CD14-positive monocyte (primary cell): ENCODE measurements at regions not wholly inside any gene's neighbourhood (a gene's known extent, or its start where the extent isn't known, plus 50 kb on each side); places are given as distances from the start of the nearest gene placed in this dataset.

Experiments
- DNase-seq, 3 donors: peaks; one replicate each; pipeline ENCODE4 v3.0.0-alpha.2; 2011 to 2022
- H2AFZ ChIP-seq: 2 replicates; pipeline ENCODE4 v1.6.0; 2012; ENCODE audit warnings: mild to moderate bottlenecking, low read depth, low read length, inconsistent platforms; ENCODE audit not compliant: insufficient read depth, poor library complexity, severe bottlenecking
- H3K27ac ChIP-seq, 2 donors: 1 replicate in 1 of 2; 2 replicates in 1 of 2; pipeline ENCODE4 v1.5.1; 2012 to 2013; ENCODE audit warnings: low read length in 2 of 2, control low read depth in 1 of 2, inconsistent platforms in 1 of 2, low read depth in 1 of 2, mild to moderate bottlenecking in 1 of 2
- H3K27me3 ChIP-seq, 2 donors: one replicate each; pipeline versions ENCODE4 v1.6.0 to v1.6.1; 2011 to 2013; ENCODE audit warnings: low read length in 2 of 2; ENCODE audit not compliant: control insufficient read depth in 2 of 2, insufficient read depth in 2 of 2
- H3K36me3 ChIP-seq, 2 donors: replicated peaks in 1 of 2; 1 replicate in 1 of 2; 2 replicates in 1 of 2; pipeline versions ENCODE4 v1.5.1 to v1.6.1; 2012 to 2013; ENCODE audit warnings: low read length in 2 of 2, control low read depth in 1 of 2, inconsistent platforms in 1 of 2, mild to moderate bottlenecking in 1 of 2; ENCODE audit not compliant: insufficient read depth in 2 of 2, control insufficient read depth in 1 of 2
- H3K4me1 ChIP-seq, 2 donors: 1 replicate in 1 of 2; 2 replicates in 1 of 2; pipeline versions ENCODE4 v1.5.1 to v1.6.1; 2012 to 2013; ENCODE audit warnings: low read length in 2 of 2, control low read depth in 1 of 2, inconsistent platforms in 1 of 2, mild to moderate bottlenecking in 1 of 2, moderate library complexity in 1 of 2; ENCODE audit not compliant: insufficient read depth in 2 of 2, control insufficient read depth in 1 of 2
- H3K4me2 ChIP-seq: replicated peaks from 2 replicates; pipeline ENCODE3; 2012; ENCODE audit warnings: low read length, moderate library complexity, mild to moderate bottlenecking; ENCODE audit not compliant: poor library complexity, severe bottlenecking; ENCODE audit errors: extremely low read depth
- H3K4me3 ChIP-seq, 3 experiments: fragments of 200-600 bp in 1 of 3; sonication (generic) in 1 of 3; replicated peaks in 1 of 3; 1 replicate in 2 of 3; 2 replicates in 1 of 3; pipeline ENCODE4 v1.5.1; 2011 to 2013; ENCODE audit warnings: low read length in 3 of 3, mild to moderate bottlenecking in 3 of 3, control low read depth in 2 of 3, low read depth in 2 of 3, inconsistent platforms in 1 of 3, moderate library complexity in 1 of 3
- H3K79me2 ChIP-seq: 2 replicates; pipeline ENCODE4 v1.6.0; 2012; ENCODE audit warnings: mild to moderate bottlenecking, control low read depth, inconsistent platforms, low read length, moderate library complexity; ENCODE audit not compliant: insufficient read depth
- H3K9ac ChIP-seq: 2 replicates; pipeline ENCODE4 v1.6.0; 2017; ENCODE audit warnings: low read length, mild to moderate bottlenecking; ENCODE audit not compliant: insufficient read depth, poor library complexity, severe bottlenecking
- H3K9me3 ChIP-seq, 2 donors: replicated peaks in 1 of 2; 1 replicate in 1 of 2; 2 replicates in 1 of 2; pipeline versions ENCODE4 v1.5.1 to v1.6.1; 2012 to 2013; ENCODE audit warnings: low read length in 2 of 2, control low read depth in 1 of 2; ENCODE audit not compliant: control insufficient read depth in 1 of 2, insufficient read depth in 1 of 2
- H4K20me1 ChIP-seq: 2 replicates; pipeline ENCODE4 v1.6.0; 2012; ENCODE audit warnings: mild to moderate bottlenecking, low read length, control low read depth, moderate library complexity; ENCODE audit not compliant: insufficient read depth
- H3K27ac Mint-ChIP-seq, 7 donors: one replicate each; pipeline ENCODE4 v1.8.0; 2020; ENCODE audit warnings: mild to moderate bottlenecking in 7 of 7, mixed read lengths in 7 of 7, moderate library complexity in 6 of 7, inconsistent platforms in 2 of 7
- H3K27me3 Mint-ChIP-seq, 3 donors: one replicate each; pipeline ENCODE4 v1.8.0; 2021 to 2022; ENCODE audit warnings: low read depth in 3 of 3, mild to moderate bottlenecking in 3 of 3, mixed read lengths in 3 of 3, moderate library complexity in 3 of 3, inconsistent platforms in 1 of 3
- H3K36me3 Mint-ChIP-seq, 2 donors: one replicate each; pipeline ENCODE4 v1.8.0; 2020; ENCODE audit warnings: mixed read lengths in 2 of 2, inconsistent platforms in 1 of 2, mild to moderate bottlenecking in 1 of 2
- H3K4me1 Mint-ChIP-seq: one replicate; pipeline ENCODE4 v1.8.0; 2020; ENCODE audit warnings: mild to moderate bottlenecking, mixed read lengths
- H3K4me3 Mint-ChIP-seq, 2 donors: one replicate each; pipeline ENCODE4 v1.8.0; 2020; ENCODE audit warnings: mild to moderate bottlenecking in 2 of 2, mixed read lengths in 2 of 2, moderate library complexity in 1 of 2
- H3K9me3 Mint-ChIP-seq, 7 donors: one replicate each; pipeline ENCODE4 v1.8.0; 2020 to 2022; ENCODE audit warnings: mixed read lengths in 7 of 7, mild to moderate bottlenecking in 6 of 7, moderate library complexity in 6 of 7, inconsistent platforms in 2 of 7
- WGBS: methylation state at CpG from one replicate; pipeline ENCODE4 v1.1.5; 2013; ENCODE audit warnings: missing lambda C conversion rate; ENCODE audit not compliant: insufficient coverage; 5-methylcytosine and 5-hydroxymethylcytosine counted together
- intact Hi-C, 2 donors: fragments of 100-400 bp; cut with micrococcal nuclease; formaldehyde crosslinking; loops; one replicate each; pipeline versions ENCODE4 v1.15.0 to v1.15.1; 2023
- TF ChIP-seq, protein P1 (sequence below): fragments of 200-600 bp; IDR thresholded peaks from one replicate; pipeline ENCODE4 v1.8.0; 2022; ENCODE audit warnings: antibody characterized with exemption, mild to moderate bottlenecking

- TF ChIP-seq, protein P1, sequence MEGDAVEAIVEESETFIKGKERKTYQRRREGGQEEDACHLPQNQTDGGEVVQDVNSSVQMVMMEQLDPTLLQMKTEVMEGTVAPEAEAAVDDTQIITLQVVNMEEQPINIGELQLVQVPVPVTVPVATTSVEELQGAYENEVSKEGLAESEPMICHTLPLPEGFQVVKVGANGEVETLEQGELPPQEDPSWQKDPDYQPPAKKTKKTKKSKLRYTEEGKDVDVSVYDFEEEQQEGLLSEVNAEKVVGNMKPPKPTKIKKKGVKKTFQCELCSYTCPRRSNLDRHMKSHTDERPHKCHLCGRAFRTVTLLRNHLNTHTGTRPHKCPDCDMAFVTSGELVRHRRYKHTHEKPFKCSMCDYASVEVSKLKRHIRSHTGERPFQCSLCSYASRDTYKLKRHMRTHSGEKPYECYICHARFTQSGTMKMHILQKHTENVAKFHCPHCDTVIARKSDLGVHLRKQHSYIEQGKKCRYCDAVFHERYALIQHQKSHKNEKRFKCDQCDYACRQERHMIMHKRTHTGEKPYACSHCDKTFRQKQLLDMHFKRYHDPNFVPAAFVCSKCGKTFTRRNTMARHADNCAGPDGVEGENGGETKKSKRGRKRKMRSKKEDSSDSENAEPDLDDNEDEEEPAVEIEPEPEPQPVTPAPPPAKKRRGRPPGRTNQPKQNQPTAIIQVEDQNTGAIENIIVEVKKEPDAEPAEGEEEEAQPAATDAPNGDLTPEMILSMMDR = no peak
- H3K27ac Mint-ChIP-seq = no peak overlapping the region
- Histone ChIP-seq H3K36me3 (no peaks in the 10 kb centered on the region), H3K79me2 (no peaks in the 10 kb centered on the region), H3K4me1 (no peaks in the 10 kb centered on the region), H4K20me1 (no peaks in the 10 kb centered on the region), H3K9ac (no peak overlapping the region), H3K9me3 (no peaks in the 10 kb centered on the region), H3K27ac (no peak overlapping the region), H3K4me2 (no peak overlapping the region), H3K4me3 (no peak overlapping the region), H2AFZ (no peak overlapping the region), H3K27me3 (peaks cover 2 to 3% of the 10 kb centered on the region in 2 donors)
- no peaks in the 10 kb centered on the region for H3K4me1 Mint-ChIP-seq
- H3K9me3 Mint-ChIP-seq = no peaks in the 10 kb centered on the region
- no peak for DNase-seq
- H3K27me3 Mint-ChIP-seq = peaks cover 6 to 7% (median 7%) of the 10 kb centered on the region in 3 donors
- WGBS = 28% methylated on average over 2 of the region's 4 CpGs
- no peaks in the 10 kb centered on the region for H3K36me3 Mint-ChIP-seq
- no peak overlapping the region for H3K4me3 Mint-ChIP-seq
- intact Hi-C loops = loop anchor here in 1 of 2 donors (2.0 kb wide), 1 partner anchor 80 kb away; no protein-coding TSS in a partner anchor
Measured at GRCh38 chr9:21708856-21709255, 93.6 kb upstream of the MTAP start.

DNA sequence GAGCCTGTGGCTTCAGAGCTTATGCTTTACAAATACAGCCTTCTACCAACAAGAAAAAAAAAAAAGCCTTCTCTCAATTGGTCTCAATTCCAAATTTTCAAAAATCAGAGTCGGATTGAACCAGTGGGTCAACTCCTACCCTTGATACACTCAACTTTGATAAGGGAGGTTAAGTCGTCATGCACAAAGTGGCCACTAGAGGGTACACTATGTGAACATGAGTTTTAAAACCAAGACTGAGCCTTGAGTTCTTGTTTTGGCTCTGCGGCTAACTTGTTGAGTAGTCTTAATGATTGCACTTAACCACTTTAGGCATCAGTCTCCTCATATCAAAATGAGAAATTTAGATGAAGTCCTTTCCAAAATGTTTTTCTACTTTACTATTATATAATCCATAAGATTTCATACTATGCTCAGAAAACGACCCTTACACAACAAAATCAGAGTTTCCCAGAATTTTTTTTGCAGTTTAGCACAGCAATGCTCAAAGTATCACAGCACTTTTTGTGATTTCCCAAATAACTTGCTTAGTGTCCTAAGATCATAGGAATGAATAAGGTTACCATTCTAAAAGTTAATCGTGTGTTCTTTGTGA, 92.9 kb upstream of the MTAP start:
- no peaks in the 10 kb centered on the region for H3K4me1 ChIP-seq
- H2AFZ ChIP-seq = no peak overlapping the region
- no peaks in the 10 kb centered on the region for H3K79me2 ChIP-seq
- H4K20me1 ChIP-seq = no peaks in the 10 kb centered on the region
- peak; percentile 43 to 63 (median 56) for DNase-seq
- Mint-ChIP-seq H3K9me3 (no peaks in the 10 kb centered on the region), H3K27ac (no peak overlapping the region), H3K4me3 (no peak overlapping the region), H3K27me3 (peaks cover 6 to 7% (median 7%) of the 10 kb centered on the region in 3 donors), H3K36me3 (no peaks in the 10 kb centered on the region), H3K4me1 (no peaks in the 10 kb centered on the region)
- peaks cover 2 to 3% of the 10 kb centered on the region in 2 donors for H3K27me3 ChIP-seq
- no peaks in the 10 kb centered on the region for H3K36me3 ChIP-seq
- H3K9me3 ChIP-seq = no peaks in the 10 kb centered on the region
- 100% methylated on average over 1 of the region's 5 CpGs for WGBS
- TF ChIP-seq, protein P1 = peak; percentile 97
- H3K27ac ChIP-seq = no peak overlapping the region
- no peak overlapping the region for H3K9ac ChIP-seq
- intact Hi-C loops = loop anchor here (2.0 to 10.0 kb wide), 2 partner anchors 75 to 79 kb away; no protein-coding TSS in a partner anchor
- H3K4me2 ChIP-seq = no peak overlapping the region
- no peak overlapping the region for H3K4me3 ChIP-seq
